NCI-H446 treated with DMSO at 0.1 percent for 48 hours (cell line): ENCODE measurements at regions not wholly inside any gene's neighbourhood (a gene's known extent, or its start where the extent isn't known, plus 50 kb on each side); places are given as distances from the start of the nearest gene placed in this dataset.
"Not testable (repeated sequence)": the region's sequence is repeated elsewhere in the genome, so short reads cannot be mapped to it uniquely, and the experiment has no call there.

Experiments used
- DNase-seq: peaks from one replicate; lab custom pipeline; 2025; lab: John Stamatoyannopoulos, UW

DNA sequence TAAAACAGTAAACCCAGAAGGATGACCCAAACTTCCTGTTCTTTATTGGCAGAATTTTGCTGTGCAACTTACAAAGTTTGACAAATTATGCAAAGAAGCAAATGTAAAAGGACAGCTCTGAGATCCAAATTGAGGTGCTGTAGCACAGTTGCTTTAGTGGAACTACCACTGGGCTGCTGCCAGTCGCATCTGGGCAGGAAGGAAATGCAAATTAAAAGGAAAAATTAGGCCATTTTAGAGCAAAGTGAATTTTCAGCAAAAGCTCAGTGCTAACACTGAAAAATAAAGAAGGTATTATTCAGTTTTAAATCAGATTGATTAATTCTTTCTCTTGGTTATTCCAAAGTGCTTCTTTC is 104.5 kb downstream of the ZMAT3 start:
- DNase-seq: no peak

DNA sequence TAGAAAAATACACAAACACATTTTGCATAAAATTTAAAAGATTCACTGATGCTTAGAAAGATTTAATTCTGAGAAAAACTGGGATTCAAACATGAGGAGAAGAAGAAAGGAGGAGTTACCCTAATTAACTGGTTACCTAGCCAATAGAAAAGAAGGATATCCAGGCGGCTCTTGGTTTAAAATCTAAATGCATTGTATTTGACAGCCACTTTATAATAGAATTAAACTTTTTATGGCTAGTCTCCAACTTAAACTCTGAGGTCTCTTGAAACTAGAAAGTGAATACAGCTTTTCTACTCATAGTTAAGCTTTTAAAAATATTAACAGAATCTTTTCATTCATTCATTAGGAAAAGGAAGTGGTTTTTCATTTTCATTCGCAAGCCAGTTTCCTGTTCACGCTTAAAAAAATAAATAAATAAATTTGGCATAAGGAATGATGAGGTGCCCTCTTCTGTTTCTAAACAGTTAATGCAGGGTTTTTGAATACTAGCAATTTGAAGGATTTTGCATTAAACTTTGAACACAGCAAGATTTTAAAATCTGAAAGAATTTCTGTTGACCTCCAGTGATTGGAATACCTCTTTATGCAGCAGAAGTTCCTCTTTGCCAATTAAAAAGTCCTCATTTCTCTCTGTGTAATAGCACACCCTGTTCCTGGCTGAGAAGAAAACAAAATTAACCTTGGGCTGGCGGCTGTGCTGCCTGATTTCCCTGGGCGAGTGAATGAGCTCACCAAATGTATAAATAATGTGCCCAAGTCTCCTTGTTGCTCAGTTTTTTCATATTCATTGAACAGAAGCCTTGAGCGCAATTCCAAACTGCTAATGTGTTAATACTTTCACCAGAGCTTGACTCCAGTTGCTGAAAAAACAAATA is 105.1 kb downstream of the ZMAT3 start:
- peak; percentile 43 for DNase-seq

DNA sequence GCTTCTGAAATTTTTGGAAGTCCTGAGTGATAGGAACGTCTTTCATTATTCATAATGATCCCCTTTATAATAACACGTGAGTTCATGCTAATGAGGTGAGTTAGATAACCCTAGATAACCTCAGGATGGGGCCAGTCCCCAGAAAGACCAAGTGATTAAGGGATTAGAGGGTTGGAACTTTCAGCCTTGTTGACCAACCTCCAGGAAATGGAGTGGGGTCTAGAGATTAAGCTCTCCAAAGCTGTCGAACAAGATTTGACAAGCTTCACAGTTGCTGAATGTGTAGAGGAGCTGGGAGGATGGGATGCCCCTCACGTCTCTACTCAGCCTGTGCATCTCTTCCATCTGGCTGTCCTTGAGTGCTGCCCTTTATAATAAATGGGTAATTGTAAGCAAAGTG is 107.1 kb downstream of the ZMAT3 start:
- no peak for DNase-seq

DNA sequence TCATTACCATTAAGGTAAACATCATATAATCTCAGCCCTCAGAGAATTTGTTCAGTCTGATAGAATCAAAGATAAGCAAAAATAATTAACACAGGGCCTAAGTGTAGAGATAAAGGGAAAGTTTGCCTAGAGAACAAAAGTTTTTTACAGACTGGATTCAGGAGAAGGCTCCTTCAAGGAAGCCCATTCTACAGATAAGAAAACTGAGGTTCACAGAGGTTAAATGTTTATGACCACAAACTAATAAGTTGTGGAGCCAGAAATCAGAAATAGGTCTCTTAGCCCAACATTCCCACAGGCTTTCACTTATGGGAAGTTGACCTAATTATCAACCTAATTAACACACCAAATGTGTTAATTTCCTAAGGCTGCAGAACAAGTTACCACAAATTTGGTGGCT is 110.7 kb downstream of the ZMAT3 start:
- no peak for DNase-seq

DNA sequence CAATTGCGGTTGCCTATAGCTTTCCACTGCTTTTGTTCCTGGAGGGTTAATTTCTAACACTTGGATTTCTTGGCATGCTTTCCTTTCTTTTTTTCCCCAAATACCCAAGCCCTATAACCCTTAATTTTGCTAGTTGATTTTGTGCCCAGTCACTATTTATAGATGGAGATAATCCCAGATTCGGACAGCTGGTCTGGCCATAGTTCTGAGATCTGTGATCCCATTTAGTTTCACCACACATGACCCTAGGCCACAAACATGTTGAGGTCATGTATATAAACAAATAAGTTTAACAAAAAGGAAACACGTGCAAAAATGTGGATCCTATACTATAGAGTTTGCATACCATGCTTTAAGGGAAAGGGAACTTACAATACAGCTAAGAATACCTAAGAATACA is 111.4 kb downstream of the ZMAT3 start:
- DNase-seq: no peak

DNA sequence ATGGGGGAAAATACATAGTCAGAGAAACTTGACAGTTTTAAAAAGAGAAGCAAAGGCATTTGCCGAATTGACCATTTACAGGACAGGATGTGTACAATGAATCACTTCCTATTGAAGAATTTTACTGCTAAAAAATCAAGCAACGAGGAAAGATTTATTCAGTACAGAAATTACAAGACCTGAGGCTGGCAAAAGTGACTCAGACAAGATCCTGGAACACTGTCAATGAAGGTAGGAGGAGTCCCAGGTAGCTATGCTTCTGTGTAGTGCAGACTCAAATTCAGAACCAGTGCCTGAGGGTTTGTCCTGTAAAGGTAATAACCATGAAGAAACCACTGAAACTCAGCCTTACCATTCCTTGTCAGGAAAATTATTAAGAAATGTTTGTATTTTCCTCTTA is 120.9 kb downstream of the ZMAT3 start:
- DNase-seq: no peak

DNA sequence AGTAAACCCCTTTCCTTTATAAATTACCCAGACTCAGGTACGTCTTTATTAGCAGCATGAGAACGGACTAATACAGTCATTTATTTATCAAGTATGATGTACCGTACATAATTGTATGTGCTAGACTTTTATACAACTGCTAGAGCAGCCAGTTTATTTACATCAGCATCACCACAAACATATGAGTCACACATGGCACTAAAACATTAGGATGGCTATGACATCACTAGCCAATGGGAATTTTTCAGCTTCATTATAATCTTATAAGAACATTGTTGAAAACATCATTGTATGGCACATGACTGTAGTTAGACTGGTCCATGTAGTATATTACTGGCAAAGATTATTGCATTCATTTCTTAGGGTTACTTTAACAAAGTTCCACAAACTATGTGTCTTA is 121.7 kb downstream of the ZMAT3 start:
- DNase-seq: no peak

DNA sequence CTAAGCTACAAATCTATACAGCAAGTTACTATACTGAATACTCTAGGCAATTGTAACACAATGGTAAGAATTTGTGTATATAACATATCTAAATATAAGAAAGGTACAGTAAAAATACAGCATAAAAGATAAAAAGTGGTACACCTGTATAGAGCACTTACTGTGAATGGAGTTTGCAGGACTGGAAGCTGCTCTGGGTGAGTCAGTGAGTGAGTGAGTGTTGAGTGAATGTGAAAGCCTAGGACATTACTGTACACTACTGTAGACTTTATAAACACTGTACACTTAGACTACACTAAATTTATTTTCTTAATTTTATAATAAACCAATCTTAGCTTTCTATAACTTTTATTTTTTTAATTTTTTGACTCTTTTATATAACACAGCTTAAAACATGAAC is 123.1 kb downstream of the ZMAT3 start:
- DNase-seq: no peak

DNA sequence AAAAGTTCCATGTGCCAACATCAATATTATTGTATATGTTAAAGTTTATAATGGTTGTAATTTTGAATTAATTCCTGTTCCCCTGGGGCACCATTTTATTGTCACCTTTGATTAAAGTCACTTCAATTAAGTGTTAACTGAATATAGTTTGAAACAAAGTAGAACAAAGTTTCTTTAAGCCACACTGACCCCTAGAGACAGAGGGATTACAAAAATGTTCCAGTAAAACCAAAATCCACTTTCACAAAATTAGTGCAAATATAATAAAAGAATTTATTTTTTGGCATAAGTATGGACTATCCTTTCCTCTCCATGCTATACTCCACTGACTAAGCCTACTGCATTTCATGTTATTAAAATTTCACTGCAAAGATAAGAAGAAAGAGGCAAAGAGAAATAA is 123.9 kb downstream of the ZMAT3 start:
- no peak for DNase-seq

DNA sequence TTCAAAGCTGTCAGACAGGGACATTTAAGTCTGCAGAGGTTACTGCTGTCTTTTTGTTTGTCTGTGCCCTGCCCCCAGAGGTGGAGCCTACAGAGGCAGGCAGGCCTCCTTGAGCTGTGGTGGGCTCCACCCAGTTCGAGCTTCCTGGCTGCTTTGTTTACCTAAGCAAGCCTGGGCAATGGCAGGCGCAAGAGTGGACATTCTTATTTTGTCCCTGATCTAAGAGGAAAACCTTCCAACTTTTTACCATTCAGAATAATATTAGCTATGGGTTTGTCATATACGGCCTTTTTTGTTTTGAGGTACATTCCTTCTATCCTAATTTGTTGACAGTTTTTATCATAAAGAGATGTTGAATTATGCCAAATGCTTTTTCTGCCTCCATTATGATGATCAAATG is 129.3 kb downstream of the ZMAT3 start:
- not testable (repeated sequence) for DNase-seq

DNA sequence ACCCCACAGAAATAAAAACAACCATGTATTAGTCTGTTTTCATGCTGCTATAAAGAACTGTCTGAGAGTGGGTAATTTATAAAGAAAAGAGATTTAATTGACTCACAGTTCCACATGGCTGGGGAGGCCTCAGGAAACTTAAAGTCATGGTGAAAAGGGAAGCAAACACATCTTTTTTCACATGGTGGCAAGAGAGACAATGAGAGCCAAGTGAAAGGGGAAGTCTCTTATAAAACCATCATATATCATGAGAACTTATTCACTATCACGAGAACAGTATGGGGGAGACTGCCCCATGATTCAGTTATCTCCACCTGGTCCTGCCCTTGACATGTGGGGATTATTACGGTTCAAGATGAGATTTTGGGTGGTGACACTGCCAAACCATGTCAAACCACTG is 141.5 kb downstream of the ZMAT3 start:
- DNase-seq: no peak

DNA sequence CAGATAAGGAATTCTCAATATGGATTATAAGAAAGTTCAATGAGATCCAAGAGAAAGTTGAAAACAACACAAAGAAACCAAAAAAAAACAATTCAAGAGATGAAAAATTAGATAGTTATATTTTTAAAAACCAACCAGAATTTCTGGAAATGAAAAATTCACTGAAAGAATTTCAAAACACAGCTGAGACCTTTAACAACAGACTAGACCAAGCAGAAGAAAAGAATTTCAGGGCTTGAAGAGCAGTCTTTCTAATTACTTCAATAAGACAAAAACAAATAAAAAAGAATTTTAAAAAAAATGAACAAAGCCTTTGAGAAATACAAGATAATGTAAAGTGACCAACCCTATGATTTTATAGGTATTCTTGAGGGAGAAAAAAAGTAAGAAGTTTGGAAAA is 155.4 kb downstream of the ZMAT3 start:
- DNase-seq: no peak

DNA sequence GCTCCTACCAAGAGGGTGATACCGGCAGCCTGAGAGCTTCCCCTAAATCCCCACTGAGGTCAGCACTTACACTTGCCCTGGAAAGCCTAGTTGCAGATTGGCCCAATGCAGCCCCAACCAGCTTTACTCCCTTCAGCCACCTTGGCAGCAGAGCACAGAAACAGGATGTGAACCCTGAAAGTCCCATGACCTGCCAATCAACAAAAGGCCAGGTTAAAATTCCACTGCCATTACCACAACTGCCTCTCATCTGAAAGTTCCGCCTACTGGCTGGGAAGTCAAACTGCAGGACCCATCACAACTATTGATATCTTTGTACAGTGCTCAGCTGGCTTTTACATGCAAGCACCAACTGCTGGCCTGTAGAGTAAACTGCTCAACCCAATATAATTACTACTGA is 156.2 kb downstream of the ZMAT3 start:
- DNase-seq: no peak

DNA sequence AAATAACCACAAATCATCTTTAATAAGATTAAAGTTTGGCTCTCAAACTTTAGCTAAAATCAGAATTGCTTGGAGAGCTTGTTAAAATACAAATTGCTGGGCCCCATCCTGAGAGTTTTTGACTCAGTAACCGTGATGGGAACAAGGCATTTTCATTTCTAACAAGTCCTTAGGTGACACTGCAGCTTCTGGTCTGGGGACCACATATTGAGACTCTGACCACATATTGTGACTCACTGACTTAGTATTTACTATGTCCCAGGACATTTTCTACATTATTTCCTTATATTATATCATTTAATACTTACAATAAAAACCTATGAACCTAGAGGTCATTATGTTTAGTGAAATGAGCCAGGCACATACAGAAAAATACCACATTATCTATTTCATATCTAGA is 164.5 kb downstream of the ZMAT3 start:
- no peak for DNase-seq

DNA sequence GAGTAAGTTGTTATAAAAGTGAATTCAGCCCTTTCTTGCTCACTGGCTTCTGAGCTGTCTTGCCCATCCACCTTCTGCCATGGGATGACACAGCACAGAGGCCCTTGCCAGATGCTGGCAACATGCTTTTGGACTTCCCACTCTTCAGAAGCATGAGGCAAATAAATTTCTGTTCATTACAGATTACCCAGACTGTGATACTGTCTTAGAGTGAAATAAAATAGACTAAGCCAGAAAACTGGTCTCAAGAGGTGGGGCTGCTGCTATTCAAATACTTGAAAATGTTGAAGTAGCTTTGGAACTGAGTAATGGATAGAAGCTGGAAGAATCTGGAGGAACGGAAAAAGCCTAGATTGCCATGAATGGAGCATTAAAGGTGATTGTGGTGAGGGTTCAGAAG is 170.4 kb downstream of the ZMAT3 start:
- no peak for DNase-seq

DNA sequence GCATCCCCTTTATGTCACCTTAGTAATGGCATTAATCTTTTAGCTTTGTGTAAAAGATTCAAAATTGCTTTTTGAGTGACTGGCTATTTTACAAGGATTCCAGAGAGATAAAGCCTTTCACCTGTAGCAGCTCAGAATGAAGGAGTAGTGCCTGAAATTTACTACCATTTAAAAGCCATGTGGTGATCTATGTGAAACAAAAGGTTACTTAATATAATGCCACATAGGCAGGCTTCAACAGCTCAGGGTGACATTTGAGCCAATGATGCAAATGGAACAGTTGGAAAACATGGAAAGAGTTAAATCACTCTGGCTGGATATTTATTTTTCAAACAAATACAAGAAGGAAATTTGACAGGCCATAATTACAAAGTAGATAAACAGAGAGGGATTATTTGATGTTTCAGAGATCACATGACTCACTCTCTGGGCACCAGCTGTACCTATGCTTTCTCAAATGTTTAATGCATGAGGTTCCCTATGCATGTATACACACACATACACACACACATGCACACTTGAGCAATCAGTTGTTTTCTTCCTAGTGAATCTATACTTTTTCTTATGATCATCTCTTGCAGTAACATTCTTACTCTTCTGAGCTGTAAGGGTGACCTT is 171.5 kb downstream of the ZMAT3 start:
- DNase-seq: no peak

DNA sequence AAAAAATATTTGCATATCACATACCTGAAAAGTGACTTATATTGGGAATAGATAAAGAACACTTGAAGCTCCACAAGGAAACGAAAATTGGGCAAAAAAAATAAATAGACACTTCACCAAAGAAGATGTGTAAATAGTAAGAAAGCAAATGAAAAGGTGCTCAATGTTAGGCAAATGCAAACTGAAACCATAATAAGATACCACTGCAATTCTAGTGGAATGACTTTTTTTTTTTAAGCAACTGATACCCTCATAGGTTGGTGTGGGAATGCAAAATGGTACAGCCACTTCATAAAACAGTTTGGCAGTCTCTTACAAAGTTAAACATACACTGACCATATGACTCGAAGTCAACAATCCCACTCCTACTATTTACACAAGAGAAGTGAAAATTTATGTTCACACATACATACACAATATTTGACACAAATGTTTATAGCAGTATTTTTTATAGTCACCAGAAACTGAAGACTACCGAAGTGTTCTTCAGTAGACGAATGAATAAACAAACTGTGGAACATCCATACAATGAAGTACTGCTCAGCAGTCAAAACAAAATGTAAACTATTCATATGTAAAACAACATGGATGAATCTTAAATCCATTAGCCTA is 176.3 kb downstream of the ZMAT3 start:
- DNase-seq: no peak
